HG03103 (cell line): ENCODE measurements at regions not wholly inside any gene's neighbourhood (a gene's known extent, or its start where the extent isn't known, plus 50 kb on each side); places are given as distances from the start of the nearest gene placed in this dataset.

Source experiments
- ATAC-seq: cut with Tn5 transposase; IDR thresholded peaks from one replicate; pipeline ENCODE4 v1.9.1; 2021; ENCODE audit warnings: low read depth; ENCODE audit not compliant: unreplicated experiment

- no peak for ATAC-seq
Measured at GRCh38 chr4:184310881-184311709, 93.4 kb upstream of the ENPP6 start.

GRCh38 chr4:184310171-184310567 lies 92.5 kb upstream of the ENPP6 start:
- no peak for ATAC-seq

- ATAC-seq = no peak
Measured at GRCh38 chr4:184309241-184310170, 91.8 kb upstream of the ENPP6 start.

- no peak for ATAC-seq
Measured at GRCh38 chr4:184306949-184307348, 89.3 kb upstream of the ENPP6 start.

- no peak for ATAC-seq
Measured at GRCh38 chr4:184306470-184306869, 88.8 kb upstream of the ENPP6 start.

- ATAC-seq = no peak
Measured at GRCh38 chr4:184300816-184301215, 83.1 kb upstream of the ENPP6 start.

GRCh38 chr4:184298254-184298653 lies 80.6 kb upstream of the ENPP6 start:
- ATAC-seq = no peak

GRCh38 chr4:184295206-184295605 lies 77.5 kb upstream of the ENPP6 start:
- no peak for ATAC-seq

GRCh38 chr4:184294606-184295133 lies 77.0 kb upstream of the ENPP6 start:
- ATAC-seq = no peak

GRCh38 chr4:184293552-184293951 lies 75.9 kb upstream of the ENPP6 start:
- no peak for ATAC-seq

GRCh38 chr4:184292877-184293276 lies 75.2 kb upstream of the ENPP6 start:
- no peak for ATAC-seq

- ATAC-seq = no peak
Measured at GRCh38 chr4:184292465-184292867, 74.8 kb upstream of the ENPP6 start.

GRCh38 chr4:184289179-184289535 lies 71.5 kb upstream of the ENPP6 start:
- no peak for ATAC-seq

- ATAC-seq = peak; percentile 48
Measured at GRCh38 chr4:184288451-184289178, 70.9 kb upstream of the ENPP6 start.

GRCh38 chr4:184287697-184288255 lies 70.1 kb upstream of the ENPP6 start:
- no peak for ATAC-seq

GRCh38 chr4:184286358-184286757 lies 68.7 kb upstream of the ENPP6 start:
- no peak for ATAC-seq

GRCh38 chr4:184284742-184285141 lies 67.1 kb upstream of the ENPP6 start:
- ATAC-seq = no peak

- ATAC-seq = no peak
Measured at GRCh38 chr4:184284336-184284690, 66.6 kb upstream of the ENPP6 start.

GRCh38 chr4:184283659-184284335 lies 66.1 kb upstream of the ENPP6 start:
- no peak for ATAC-seq
